ENCODE measurements at regions not wholly inside any gene's neighbourhood (a gene's known extent, or its start where the extent isn't known, plus 50 kb on each side); places are given as distances from the start of the nearest gene placed in this dataset.
"Not testable (repeated sequence)": the region's sequence is repeated elsewhere in the genome, so short reads cannot be mapped to it uniquely, and the experiment has no call there.

- Mint-ChIP-seq H3K9me3 (ENCODE audit: unreplicated experiment) (peaks cover 3% of the 10 kb centered on the region), H3K4me3 (ENCODE audit: unreplicated experiment) (no peak overlapping the region), H3K27ac (ENCODE audit: unreplicated experiment) (no peak overlapping the region), H3K36me3 (ENCODE audit: unreplicated experiment) (no peaks in the 10 kb centered on the region), H3K27me3 (ENCODE audit: unreplicated experiment) (peaks cover 2% of the 10 kb centered on the region), H3K4me1 (ENCODE audit: low read depth, unreplicated experiment) (peaks cover 3% of the 10 kb centered on the region)
- TF ChIP-seq, protein P1, sequence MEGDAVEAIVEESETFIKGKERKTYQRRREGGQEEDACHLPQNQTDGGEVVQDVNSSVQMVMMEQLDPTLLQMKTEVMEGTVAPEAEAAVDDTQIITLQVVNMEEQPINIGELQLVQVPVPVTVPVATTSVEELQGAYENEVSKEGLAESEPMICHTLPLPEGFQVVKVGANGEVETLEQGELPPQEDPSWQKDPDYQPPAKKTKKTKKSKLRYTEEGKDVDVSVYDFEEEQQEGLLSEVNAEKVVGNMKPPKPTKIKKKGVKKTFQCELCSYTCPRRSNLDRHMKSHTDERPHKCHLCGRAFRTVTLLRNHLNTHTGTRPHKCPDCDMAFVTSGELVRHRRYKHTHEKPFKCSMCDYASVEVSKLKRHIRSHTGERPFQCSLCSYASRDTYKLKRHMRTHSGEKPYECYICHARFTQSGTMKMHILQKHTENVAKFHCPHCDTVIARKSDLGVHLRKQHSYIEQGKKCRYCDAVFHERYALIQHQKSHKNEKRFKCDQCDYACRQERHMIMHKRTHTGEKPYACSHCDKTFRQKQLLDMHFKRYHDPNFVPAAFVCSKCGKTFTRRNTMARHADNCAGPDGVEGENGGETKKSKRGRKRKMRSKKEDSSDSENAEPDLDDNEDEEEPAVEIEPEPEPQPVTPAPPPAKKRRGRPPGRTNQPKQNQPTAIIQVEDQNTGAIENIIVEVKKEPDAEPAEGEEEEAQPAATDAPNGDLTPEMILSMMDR (IDR thresholded peaks at IDR 0.05; ENCODE audit: partially characterized antibody, unreplicated experiment), result no peak
- DNase-seq, result no peak
Measured at GRCh38 chrX:36897690-36898089, 110.5 kb upstream of the FAM47C start.

DNA sequence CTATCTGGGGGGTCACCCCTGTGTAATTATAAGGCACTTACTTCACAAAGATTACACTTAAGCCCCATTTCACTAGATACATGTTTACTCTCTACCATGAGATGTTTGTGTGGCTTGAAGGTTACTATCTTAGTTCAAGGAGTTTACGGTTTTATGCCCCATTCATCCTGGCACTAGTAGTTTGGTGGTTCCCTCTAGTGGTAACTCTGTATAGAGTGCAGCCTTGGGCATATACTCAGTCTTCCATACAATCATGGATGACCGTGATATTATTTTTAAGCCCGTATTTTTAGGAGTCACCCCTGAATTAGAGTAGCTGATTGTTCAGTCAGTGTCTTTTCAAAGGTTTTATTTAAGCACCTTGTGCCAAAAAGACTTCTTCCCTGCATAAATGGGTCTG lies 109.9 kb upstream of the FAM47C start:
- peaks cover 3% of the 10 kb centered on the region for H3K4me1 Mint-ChIP-seq (ENCODE audit: low read depth, unreplicated experiment)
- H3K4me3 Mint-ChIP-seq (ENCODE audit: unreplicated experiment), result no peak overlapping the region
- TF ChIP-seq, protein P1 (IDR thresholded peaks at IDR 0.05; ENCODE audit: partially characterized antibody, unreplicated experiment), result peak; percentile 52
- H3K27ac Mint-ChIP-seq (ENCODE audit: unreplicated experiment), result no peak overlapping the region
- no peak for DNase-seq
- H3K9me3 Mint-ChIP-seq (ENCODE audit: unreplicated experiment), result peaks cover 3% of the 10 kb centered on the region
- H3K27me3 Mint-ChIP-seq (ENCODE audit: unreplicated experiment), result peaks cover 2% of the 10 kb centered on the region
- H3K36me3 Mint-ChIP-seq (ENCODE audit: unreplicated experiment), result no peaks in the 10 kb centered on the region

DNA sequence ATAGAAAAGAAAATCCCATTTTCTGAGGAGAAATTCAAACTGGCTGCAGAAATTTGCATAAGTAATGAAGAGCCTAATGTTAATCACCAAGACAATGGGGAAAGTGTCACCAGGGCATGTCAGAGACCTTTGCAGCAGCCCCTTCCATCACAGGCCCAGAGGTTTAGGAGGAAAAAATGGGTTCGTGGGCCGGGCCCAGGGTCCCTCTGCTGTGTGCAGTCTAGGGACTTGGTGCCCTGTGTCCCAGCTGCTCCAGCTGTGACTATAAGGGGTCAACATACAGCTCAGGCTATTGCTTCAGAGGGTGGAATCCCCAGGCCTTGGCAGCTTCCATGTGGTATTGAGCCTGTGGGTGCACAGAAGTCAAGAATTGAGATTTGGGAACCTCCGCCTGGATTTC lies 103.6 kb upstream of the FAM47C start:
- H3K27ac Mint-ChIP-seq (ENCODE audit: unreplicated experiment); H3K4me1 Mint-ChIP-seq (ENCODE audit: low read depth, unreplicated experiment); H3K36me3 Mint-ChIP-seq (ENCODE audit: unreplicated experiment); DNase-seq; H3K27me3 Mint-ChIP-seq (ENCODE audit: unreplicated experiment); H3K9me3 Mint-ChIP-seq (ENCODE audit: unreplicated experiment); H3K4me3 Mint-ChIP-seq (ENCODE audit: unreplicated experiment): not testable (repeated sequence)

GRCh38 chrX:36908801-36909675 lies 99.1 kb upstream of the FAM47C start:
- H3K36me3 Mint-ChIP-seq (ENCODE audit: unreplicated experiment), result peaks cover 4% of the 10 kb centered on the region
- H3K9me3 Mint-ChIP-seq (ENCODE audit: unreplicated experiment), result peaks cover 2% of the 10 kb centered on the region
- no peak overlapping the region for H3K27ac Mint-ChIP-seq (ENCODE audit: unreplicated experiment)
- H3K27me3 Mint-ChIP-seq (ENCODE audit: unreplicated experiment), result no peaks in the 10 kb centered on the region
- TF ChIP-seq, protein P1 (IDR thresholded peaks at IDR 0.05; ENCODE audit: partially characterized antibody, unreplicated experiment), result peak; percentile 70
- DNase-seq, result no peak
- no peaks in the 10 kb centered on the region for H3K4me1 Mint-ChIP-seq (ENCODE audit: low read depth, unreplicated experiment)
- no peak overlapping the region for H3K4me3 Mint-ChIP-seq (ENCODE audit: unreplicated experiment)

DNA sequence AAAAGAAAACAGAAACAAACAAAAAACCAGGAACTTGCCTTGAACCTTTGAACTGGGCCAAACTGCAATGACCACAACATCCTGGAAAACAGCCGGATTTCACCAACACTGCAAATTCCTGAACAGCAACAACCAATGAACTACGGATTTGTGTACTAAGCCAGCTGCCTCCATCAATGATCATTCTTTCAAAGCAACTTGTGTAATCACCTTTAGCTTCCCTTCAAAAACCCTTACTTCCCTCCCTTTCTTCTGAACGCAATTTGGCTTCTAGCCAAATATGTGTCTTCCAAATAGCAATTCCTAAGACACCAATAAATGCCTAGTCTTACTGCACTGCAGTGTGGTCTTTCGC lies 98.5 kb upstream of the FAM47C start:
- no peak for DNase-seq
- TF ChIP-seq, protein P1 (IDR thresholded peaks at IDR 0.05; ENCODE audit: partially characterized antibody, unreplicated experiment), result no peak
- H3K4me3 Mint-ChIP-seq (ENCODE audit: unreplicated experiment), result no peak overlapping the region

More for the DNA sequence above, 98.5 kb upstream of the FAM47C start:
- H3K9me3 Mint-ChIP-seq (ENCODE audit: unreplicated experiment), result peaks cover 2% of the 10 kb centered on the region
- peaks cover 4% of the 10 kb centered on the region for H3K36me3 Mint-ChIP-seq (ENCODE audit: unreplicated experiment)
- H3K4me1 Mint-ChIP-seq (ENCODE audit: low read depth, unreplicated experiment), result no peaks in the 10 kb centered on the region
- H3K27ac Mint-ChIP-seq (ENCODE audit: unreplicated experiment), result no peak overlapping the region
- no peaks in the 10 kb centered on the region for H3K27me3 Mint-ChIP-seq (ENCODE audit: unreplicated experiment)

All from glutamatergic neuron (in vitro differentiated cells).